Ovary (tissue), 3 donors: ENCODE measurements at regions not wholly inside any gene's neighbourhood (a gene's known extent, or its start where the extent isn't known, plus 50 kb on each side); places are given as distances from the start of the nearest gene placed in this dataset.

Experiments used
- CTCF ChIP-seq, 3 donors: fragments of 450-650 bp in 2 of 3; fragments of 200-600 bp in 1 of 3; IDR thresholded peaks; one replicate each; pipeline versions ENCODE4 v1.5.1 to v1.8.0; 2016 to 2022; ENCODE audit warnings: antibody characterized with exemption in 3 of 3, mild to moderate bottlenecking in 1 of 3
- EP300 ChIP-seq: sonication (generic); formaldehyde crosslinking; IDR thresholded peaks from one replicate; pipeline ENCODE4 v1.6.1; 2017; ENCODE audit warnings: antibody characterized with exemption
- POLR2A ChIP-seq: fragments of 450-650 bp; IDR thresholded peaks from one replicate; pipeline ENCODE4 v1.6.1; 2017; ENCODE audit warnings: antibody characterized with exemption, mild to moderate bottlenecking, moderate library complexity
- donor health status: DM: no; HTN: no; CAD: no.

GRCh38 chr6:12446394-12446793, 156.2 kb downstream of the EDN1 start:
- TF ChIP-seq POLR2A (no peak), EP300 (no peak), CTCF (IDR thresholded peaks at IDR 0.05) (no peak)
